ENCODE measurements at regions not wholly inside any gene's neighbourhood (a gene's known extent, or its start where the extent isn't known, plus 50 kb on each side); places are given as distances from the start of the nearest gene placed in this dataset.

DNA sequence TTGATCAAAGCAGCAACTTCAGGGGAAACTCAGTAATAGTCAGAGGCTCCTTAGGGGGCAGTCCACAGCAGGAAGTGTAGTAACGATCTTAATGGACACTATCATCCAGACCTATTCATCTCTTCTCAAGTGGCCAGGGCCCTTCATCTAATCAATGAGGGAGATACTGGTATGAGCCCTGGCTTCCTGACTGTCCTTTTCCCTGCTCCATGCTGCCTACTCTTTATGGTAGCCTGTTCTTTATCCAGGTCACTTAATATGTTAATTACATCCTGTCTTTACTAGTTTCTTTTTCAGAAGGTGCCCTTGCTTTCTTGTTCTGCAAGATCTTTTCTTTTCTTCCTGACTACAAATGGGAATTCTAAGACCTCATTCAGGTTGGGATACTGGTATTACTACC is 197.1 kb downstream of the CAVIN4 start:
- H3K79me2 ChIP-seq (ENCODE audit: insufficient read depth, low read length): no peaks in the 10 kb centered on the region
- no peaks in the 10 kb centered on the region for H3F3A ChIP-seq (ENCODE audit: insufficient read depth)
- no peak overlapping the region for H3K4me2 ChIP-seq (ENCODE audit: low read depth, low read length, poor library complexity, severe bottlenecking)
- no peaks in the 10 kb centered on the region for H3K9me3 ChIP-seq (ENCODE audit: insufficient read depth, low read length)
- H3K9me2 ChIP-seq (replicated peaks; ENCODE audit: insufficient read depth, low read length): no peaks in the 10 kb centered on the region
- no peak overlapping the region for H3K27ac ChIP-seq (ENCODE audit: low read depth, low read length)
- H3K4me3 ChIP-seq (ENCODE audit: insufficient read depth, low read length, poor library complexity, severe bottlenecking): no peak overlapping the region
- H4K20me1 ChIP-seq (ENCODE audit: low read depth, low read length): no peaks in the 10 kb centered on the region
- H3K9ac ChIP-seq (ENCODE audit: low read length): no peak overlapping the region
- no peak for TF ChIP-seq EZH2phosphoT487 (conservative IDR thresholded peaks at IDR 0.05; ENCODE audit: low read length)
- TF ChIP-seq CTCF (IDR thresholded peaks at IDR 0.05; ENCODE audit: insufficient read depth, low read length, poor library complexity, severe bottlenecking): no peak
- H3K36me3 ChIP-seq (ENCODE audit: low read length): no peaks in the 10 kb centered on the region
- H3K27me3 ChIP-seq (ENCODE audit: low read length): no peaks in the 10 kb centered on the region
- H2AFZ ChIP-seq (ENCODE audit: low read depth, low read length, severe bottlenecking): no peak overlapping the region

GRCh38 chr9:100775912-100776311 is 198.0 kb downstream of the CAVIN4 start:
- H4K20me1 ChIP-seq (ENCODE audit: low read depth, low read length): no peaks in the 10 kb centered on the region
- TF ChIP-seq CTCF (IDR thresholded peaks at IDR 0.05; ENCODE audit: insufficient read depth, low read length, poor library complexity, severe bottlenecking) (no peak), EZH2phosphoT487 (conservative IDR thresholded peaks at IDR 0.05; ENCODE audit: low read length) (no peak)
- no peak overlapping the region for H3K4me3 ChIP-seq (ENCODE audit: insufficient read depth, low read length, poor library complexity, severe bottlenecking)
- H3K9me3 ChIP-seq (ENCODE audit: insufficient read depth, low read length): no peaks in the 10 kb centered on the region
- no peak overlapping the region for H3K27ac ChIP-seq (ENCODE audit: low read depth, low read length)
- H3K4me2 ChIP-seq (ENCODE audit: low read depth, low read length, poor library complexity, severe bottlenecking): no peak overlapping the region
- no peak overlapping the region for H2AFZ ChIP-seq (ENCODE audit: low read depth, low read length, severe bottlenecking)
- no peak overlapping the region for H3K9ac ChIP-seq (ENCODE audit: low read length)
- no peaks in the 10 kb centered on the region for H3F3A ChIP-seq (ENCODE audit: insufficient read depth)
- H3K27me3 ChIP-seq (ENCODE audit: low read length): no peaks in the 10 kb centered on the region
- H3K9me2 ChIP-seq (replicated peaks; ENCODE audit: insufficient read depth, low read length): no peaks in the 10 kb centered on the region
- no peaks in the 10 kb centered on the region for H3K36me3 ChIP-seq (ENCODE audit: low read length)
- H3K79me2 ChIP-seq (ENCODE audit: insufficient read depth, low read length): no peaks in the 10 kb centered on the region

GRCh38 chr9:100784755-100785154 is 206.9 kb downstream of the CAVIN4 start:
- Histone ChIP-seq H3K27me3 (ENCODE audit: low read length) (no peaks in the 10 kb centered on the region), H4K20me1 (ENCODE audit: low read depth, low read length) (no peaks in the 10 kb centered on the region), H3K9me2 (replicated peaks; ENCODE audit: insufficient read depth, low read length) (no peaks in the 10 kb centered on the region), H3K36me3 (ENCODE audit: low read length) (no peaks in the 10 kb centered on the region), H3K9ac (ENCODE audit: low read length) (no peak overlapping the region), H3K4me2 (ENCODE audit: low read depth, low read length, poor library complexity, severe bottlenecking) (no peak overlapping the region), H2AFZ (ENCODE audit: low read depth, low read length, severe bottlenecking) (no peak overlapping the region), H3K79me2 (ENCODE audit: insufficient read depth, low read length) (no peaks in the 10 kb centered on the region), H3F3A (ENCODE audit: insufficient read depth) (no peaks in the 10 kb centered on the region), H3K27ac (ENCODE audit: low read depth, low read length) (no peak overlapping the region), H3K9me3 (ENCODE audit: insufficient read depth, low read length) (0 out of 2 replicates have a peak, but pooled peaks cover 5% of the 10 kb centered on the region), H3K4me3 (ENCODE audit: insufficient read depth, low read length, poor library complexity, severe bottlenecking) (no peak overlapping the region)
- TF ChIP-seq CTCF (IDR thresholded peaks at IDR 0.05; ENCODE audit: insufficient read depth, low read length, poor library complexity, severe bottlenecking) (no peak), EZH2phosphoT487 (conservative IDR thresholded peaks at IDR 0.05; ENCODE audit: low read length) (no peak)

All from SU-DHL-6 (cell line).